ENCODE measurements at regions not wholly inside any gene's neighbourhood (a gene's known extent, or its start where the extent isn't known, plus 50 kb on each side); places are given as distances from the start of the nearest gene placed in this dataset.

DNA sequence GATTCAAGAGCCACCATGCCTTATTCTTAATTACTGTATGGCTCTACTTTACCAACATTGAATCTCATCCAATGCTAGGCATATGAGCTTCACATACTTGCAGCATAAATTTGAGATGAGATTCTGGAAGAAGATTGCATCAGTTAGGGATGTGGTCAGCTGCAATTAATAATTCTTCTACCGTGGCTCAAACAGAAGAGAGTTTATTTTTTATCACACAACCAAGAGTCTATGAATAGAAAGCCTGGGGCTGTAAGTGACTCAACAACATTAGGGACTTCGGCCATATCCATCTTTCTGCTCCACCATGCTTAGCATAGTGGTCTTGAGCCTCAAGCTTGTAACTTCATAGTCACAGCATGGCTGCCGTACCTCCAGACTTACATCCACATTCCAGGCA is 179.4 kb upstream of the IRX6 start:
- no peak overlapping the region for H3K18ac ChIP-seq (ENCODE audit: low read length)
- H3K4me2 ChIP-seq (ENCODE audit: low read length) = no peak overlapping the region
- H3K9me3 ChIP-seq (ENCODE audit: insufficient read depth, low read depth, low read length) = no peaks in the 10 kb centered on the region

DNA sequence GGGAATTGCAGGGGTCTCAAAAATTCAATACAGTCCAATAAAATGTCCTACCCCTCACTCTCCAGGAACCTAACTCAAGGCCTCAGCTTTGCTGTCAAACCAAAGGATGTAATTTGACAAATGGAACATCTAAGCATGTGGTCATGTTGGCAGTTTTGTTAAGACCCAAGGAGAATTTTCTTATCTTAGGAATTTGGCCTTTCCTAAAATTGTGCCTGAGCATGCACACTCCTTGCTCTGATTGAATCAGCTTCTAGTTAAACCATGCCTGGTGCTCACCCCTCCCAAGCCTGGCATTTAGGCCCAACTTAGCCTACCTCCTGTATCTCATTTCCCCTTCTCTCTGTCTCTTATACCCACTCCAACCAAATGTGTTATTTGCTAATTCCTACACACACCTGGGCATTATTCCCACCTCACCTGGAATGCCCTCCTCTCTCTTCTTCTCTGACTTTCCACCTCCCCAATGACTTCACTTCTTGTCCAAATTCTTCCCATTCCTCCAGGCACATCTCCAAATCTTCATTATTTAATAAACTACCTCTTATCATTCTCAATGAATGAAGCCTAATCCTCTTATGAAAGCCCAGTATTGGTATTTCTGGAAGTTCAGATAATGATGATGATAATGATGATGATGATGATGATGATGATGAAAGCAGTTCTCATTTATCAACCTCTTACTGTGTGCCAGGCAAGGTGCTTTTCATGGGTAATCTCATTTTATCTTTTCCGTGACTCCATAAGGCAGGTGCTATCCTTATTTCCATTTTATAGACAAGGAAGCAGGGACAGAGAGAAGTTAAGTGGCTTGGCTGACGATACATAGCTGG is 178.0 kb upstream of the IRX6 start:
- Histone ChIP-seq H3K4me3 (ENCODE audit: low read depth, low read length) (no peak overlapping the region), H3K14ac (ENCODE audit: low read length) (no peak overlapping the region), H3K36me3 (ENCODE audit: control insufficient read depth in 1 of 2, insufficient read depth in 2 of 2, low read length in 2 of 2) (no peaks in the 10 kb centered on the region), H3K4ac (ENCODE audit: low read depth, low read length) (no peak overlapping the region), H2BK120ac (ENCODE audit: insufficient read depth, low read length, poor library complexity) (no peak overlapping the region), H4K91ac (ENCODE audit: low read depth, low read length) (no peak overlapping the region), H3K79me2 (ENCODE audit: control insufficient read depth, insufficient read depth, low read length, poor library complexity) (no peaks in the 10 kb centered on the region), H3K23ac (ENCODE audit: low read length) (no peak overlapping the region), H3K18ac (ENCODE audit: low read length) (no peak overlapping the region), H3K9ac (ENCODE audit: low read length) (no peak overlapping the region), H3K27me3 (ENCODE audit: insufficient read depth, low read length) (no peaks in the 10 kb centered on the region), H3K79me1 (ENCODE audit: low read length) (no peaks in the 10 kb centered on the region), H2AK5ac (ENCODE audit: low read length) (no peak overlapping the region), H2BK12ac (ENCODE audit: low read length) (no peak overlapping the region), H3K27ac (ENCODE audit: low read depth, low read length) (no peak overlapping the region), H4K8ac (ENCODE audit: low read depth, low read length) (no peak overlapping the region), H4K12ac (ENCODE audit: low read depth, low read length) (no peak overlapping the region), H2AFZ (ENCODE audit: insufficient read depth, low read length, poor library complexity) (no peak overlapping the region), H3K4me1 (ENCODE audit: control insufficient read depth in 1 of 2, insufficient read depth in 2 of 2, low read length in 2 of 2) (no peaks in the 10 kb centered on the region), H3K4me2 (ENCODE audit: low read length) (no peak overlapping the region), H3K9me3 (ENCODE audit: insufficient read depth, low read depth, low read length) (no peaks in the 10 kb centered on the region), H2BK5ac (ENCODE audit: low read depth, low read length, poor library complexity) (no peak overlapping the region)
- no peak for DNase-seq
- WGBS (ENCODE audit: extremely low coverage, insufficient coverage, insufficient read length) = no CpG with 5 or more reads among the region's 2 CpGs

More for the DNA sequence above, 179.4 kb upstream of the IRX6 start:
- H3K79me2 ChIP-seq (ENCODE audit: control insufficient read depth, insufficient read depth, low read length, poor library complexity) = no peaks in the 10 kb centered on the region
- H3K4me3 ChIP-seq (ENCODE audit: low read depth, low read length) = no peak overlapping the region
- H3K23ac ChIP-seq (ENCODE audit: low read length) = no peak overlapping the region
- no peaks in the 10 kb centered on the region for H3K79me1 ChIP-seq (ENCODE audit: low read length)
- H4K91ac ChIP-seq (ENCODE audit: low read depth, low read length) = no peak overlapping the region
- H2AFZ ChIP-seq (ENCODE audit: insufficient read depth, low read length, poor library complexity) = no peak overlapping the region
- H2BK12ac ChIP-seq (ENCODE audit: low read length) = no peak overlapping the region
- no peak overlapping the region for H2BK5ac ChIP-seq (ENCODE audit: low read depth, low read length, poor library complexity)
- no peaks in the 10 kb centered on the region for H3K4me1 ChIP-seq (ENCODE audit: control insufficient read depth in 1 of 2, insufficient read depth in 2 of 2, low read length in 2 of 2)
- H2BK120ac ChIP-seq (ENCODE audit: insufficient read depth, low read length, poor library complexity) = no peak overlapping the region
- H2AK5ac ChIP-seq (ENCODE audit: low read length) = no peak overlapping the region
- no peak overlapping the region for H3K9ac ChIP-seq (ENCODE audit: low read length)
- no peak overlapping the region for H3K14ac ChIP-seq (ENCODE audit: low read length)
- DNase-seq = no peak
- no peak overlapping the region for H4K8ac ChIP-seq (ENCODE audit: low read depth, low read length)
- no CpG with 5 or more reads among the region's 3 CpGs for WGBS (ENCODE audit: extremely low coverage, insufficient coverage, insufficient read length)
- no peak overlapping the region for H3K27ac ChIP-seq (ENCODE audit: low read depth, low read length)
- no peak overlapping the region for H3K4ac ChIP-seq (ENCODE audit: low read depth, low read length)
- no peak overlapping the region for H4K12ac ChIP-seq (ENCODE audit: low read depth, low read length)
- no peaks in the 10 kb centered on the region for H3K36me3 ChIP-seq (ENCODE audit: control insufficient read depth in 1 of 2, insufficient read depth in 2 of 2, low read length in 2 of 2)
- H3K27me3 ChIP-seq (ENCODE audit: insufficient read depth, low read length) = no peaks in the 10 kb centered on the region

DNA sequence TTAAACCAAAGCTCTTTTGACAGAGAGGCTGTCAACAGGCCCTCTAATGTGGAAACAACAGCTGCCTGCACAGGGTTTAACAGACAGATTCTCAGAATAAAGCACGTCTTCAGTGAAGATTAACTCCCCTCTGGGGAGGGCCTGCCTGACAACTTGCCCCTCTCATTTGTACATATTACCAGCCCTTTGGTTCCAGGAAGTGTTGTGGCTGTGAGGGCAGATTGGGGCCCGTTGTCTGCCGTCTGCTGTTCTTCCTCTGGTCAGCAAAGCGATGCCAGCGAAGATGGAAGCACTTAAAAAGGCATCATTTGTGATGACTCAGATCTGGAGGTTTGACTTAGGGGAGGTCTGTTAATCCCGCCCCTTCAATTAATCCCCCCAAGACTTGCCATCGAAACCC is 177.0 kb upstream of the IRX6 start:
- Histone ChIP-seq H3K79me2 (ENCODE audit: control insufficient read depth, insufficient read depth, low read length, poor library complexity) (no peaks in the 10 kb centered on the region), H3K18ac (ENCODE audit: low read length) (no peak overlapping the region), H3K4me1 (ENCODE audit: control insufficient read depth in 1 of 2, insufficient read depth in 2 of 2, low read length in 2 of 2) (no peaks in the 10 kb centered on the region), H4K12ac (ENCODE audit: low read depth, low read length) (no peak overlapping the region), H4K91ac (ENCODE audit: low read depth, low read length) (no peak overlapping the region), H3K4ac (ENCODE audit: low read depth, low read length) (no peak overlapping the region), H3K79me1 (ENCODE audit: low read length) (no peaks in the 10 kb centered on the region), H3K23ac (ENCODE audit: low read length) (no peak overlapping the region), H2BK12ac (ENCODE audit: low read length) (no peak overlapping the region), H3K9ac (ENCODE audit: low read length) (no peak overlapping the region), H3K27me3 (ENCODE audit: insufficient read depth, low read length) (no peaks in the 10 kb centered on the region), H4K8ac (ENCODE audit: low read depth, low read length) (no peak overlapping the region), H2AFZ (ENCODE audit: insufficient read depth, low read length, poor library complexity) (no peak overlapping the region), H3K27ac (ENCODE audit: low read depth, low read length) (no peak overlapping the region), H3K9me3 (ENCODE audit: insufficient read depth, low read depth, low read length) (no peaks in the 10 kb centered on the region), H3K14ac (ENCODE audit: low read length) (no peak overlapping the region), H3K36me3 (ENCODE audit: control insufficient read depth in 1 of 2, insufficient read depth in 2 of 2, low read length in 2 of 2) (no peaks in the 10 kb centered on the region), H2BK5ac (ENCODE audit: low read depth, low read length, poor library complexity) (no peak overlapping the region), H2AK5ac (ENCODE audit: low read length) (no peak overlapping the region), H3K4me2 (ENCODE audit: low read length) (no peak overlapping the region), H3K4me3 (ENCODE audit: low read depth, low read length) (no peak overlapping the region), H2BK120ac (ENCODE audit: insufficient read depth, low read length, poor library complexity) (no peak overlapping the region)
- WGBS (ENCODE audit: extremely low coverage, insufficient coverage, insufficient read length) = no CpG with 5 or more reads among the region's 7 CpGs
- no peak for DNase-seq

DNA sequence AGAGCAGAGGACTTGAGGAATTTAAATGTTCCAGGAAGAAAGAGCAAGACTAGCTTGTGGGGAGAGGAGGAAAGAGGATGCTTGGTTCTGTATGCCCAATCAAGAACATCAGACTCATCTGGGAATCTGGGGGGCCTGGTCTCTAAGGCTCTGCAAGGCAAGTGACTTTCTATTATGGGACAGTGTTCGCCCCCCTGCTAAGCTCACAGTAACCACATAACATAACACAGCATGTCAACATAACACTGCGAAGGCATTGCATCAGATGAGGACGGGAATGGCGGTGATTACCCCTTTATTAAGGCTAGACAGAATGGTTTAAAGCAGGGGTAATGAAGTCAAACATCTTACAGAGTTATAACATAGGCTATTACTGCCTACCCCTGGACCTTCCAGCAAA is 176.6 kb upstream of the IRX6 start:
- no peak overlapping the region for H2AFZ ChIP-seq (ENCODE audit: insufficient read depth, low read length, poor library complexity)
- H3K9me3 ChIP-seq (ENCODE audit: insufficient read depth, low read depth, low read length) = no peaks in the 10 kb centered on the region
- H3K4me3 ChIP-seq (ENCODE audit: low read depth, low read length) = no peak overlapping the region
- H3K18ac ChIP-seq (ENCODE audit: low read length) = no peak overlapping the region
- no peak overlapping the region for H4K91ac ChIP-seq (ENCODE audit: low read depth, low read length)
- H3K4me1 ChIP-seq (ENCODE audit: control insufficient read depth in 1 of 2, insufficient read depth in 2 of 2, low read length in 2 of 2) = no peaks in the 10 kb centered on the region
- no peak for DNase-seq
- no peaks in the 10 kb centered on the region for H3K79me1 ChIP-seq (ENCODE audit: low read length)
- H3K14ac ChIP-seq (ENCODE audit: low read length) = no peak overlapping the region
- no peak overlapping the region for H4K8ac ChIP-seq (ENCODE audit: low read depth, low read length)
- no peak overlapping the region for H3K4me2 ChIP-seq (ENCODE audit: low read length)
- WGBS (ENCODE audit: extremely low coverage, insufficient coverage, insufficient read length) = no CpG with 5 or more reads among the region's 4 CpGs
- H3K4ac ChIP-seq (ENCODE audit: low read depth, low read length) = no peak overlapping the region
- no peak overlapping the region for H2BK120ac ChIP-seq (ENCODE audit: insufficient read depth, low read length, poor library complexity)
- H3K9ac ChIP-seq (ENCODE audit: low read length) = no peak overlapping the region
- no peak overlapping the region for H3K27ac ChIP-seq (ENCODE audit: low read depth, low read length)
- no peak overlapping the region for H3K23ac ChIP-seq (ENCODE audit: low read length)
- no peak overlapping the region for H4K12ac ChIP-seq (ENCODE audit: low read depth, low read length)
- no peaks in the 10 kb centered on the region for H3K27me3 ChIP-seq (ENCODE audit: insufficient read depth, low read length)
- H2BK5ac ChIP-seq (ENCODE audit: low read depth, low read length, poor library complexity) = no peak overlapping the region
- no peaks in the 10 kb centered on the region for H3K36me3 ChIP-seq (ENCODE audit: control insufficient read depth in 1 of 2, insufficient read depth in 2 of 2, low read length in 2 of 2)
- no peak overlapping the region for H2BK12ac ChIP-seq (ENCODE audit: low read length)
- no peak overlapping the region for H2AK5ac ChIP-seq (ENCODE audit: low read length)
- no peaks in the 10 kb centered on the region for H3K79me2 ChIP-seq (ENCODE audit: control insufficient read depth, insufficient read depth, low read length, poor library complexity)
